HCT116 (cell line): ENCODE measurements at regions not wholly inside any gene's neighbourhood (a gene's known extent, or its start where the extent isn't known, plus 50 kb on each side); places are given as distances from the start of the nearest gene placed in this dataset.

Experiments used
- ATAC-seq: fragments of 200-7000 bp; cut with Tn5 transposase; 2 replicates; pipeline ENCODE4 v1.9.1; 2020; ENCODE audit warnings: mild to moderate bottlenecking, moderate library complexity
- BruUV-seq: library from RNA; stranded (reverse); fragments of 400-500 nt; replicated peaks from 2 replicates; lab custom pipeline; 2021; lab: Mats Ljungman, UMichigan
- CTCF ChIA-PET: fragments of 300-600 bp; sonication (Branson Sonifier 250); formaldehyde crosslinking; loops from one replicate; lab custom pipeline; 2021; ENCODE audit warnings: antibody characterized with exemption; lab: Charles Lee
- POLR2A ChIA-PET: fragments of 300-600, 350-600 bp; sonication (Branson Sonifier 250); formaldehyde crosslinking; loops from one replicate; lab custom pipeline; 2021; ENCODE audit warnings: antibody characterized with exemption; lab: Charles Lee
- RAD21 ChIA-PET, 2 experiments: fragments of 300-600 bp; sonication (Branson Sonifier 250); formaldehyde crosslinking; loops; one replicate each; lab custom pipeline; 2023; ENCODE audit warnings: low total read pairs in 2 of 2; ENCODE audit not compliant: uncharacterized antibody in 2 of 2, unreplicated experiment in 2 of 2, low non-redundant PET in 1 of 2; lab: Charles Lee
- DNase-seq: peaks from one replicate; pipeline ENCODE4 v3.0.0-alpha.2; 2010; ENCODE audit warnings: low read depth, low spot score
- H2AFZ ChIP-seq: fragments of 200-600 bp; shearing (Covaris generic), sonication (generic); 2 replicates; pipeline ENCODE4 v1.6.1; 2017; ENCODE audit warnings: low read depth, mixed run types, mixed read lengths, antibody characterized with exemption, low read length; ENCODE audit not compliant: poor library complexity, severe bottlenecking
- H3K27ac ChIP-seq: 2 replicates; pipeline ENCODE4 v1.5.1; 2012; ENCODE audit warnings: low read depth, low read length
- H3K27me3 ChIP-seq: fragments of 200-600 bp; sonication (generic); 2 replicates; pipeline ENCODE4 v1.6.1; 2016; ENCODE audit warnings: mixed run types, low read length, mixed read lengths; ENCODE audit not compliant: insufficient read depth
- H3K36me3 ChIP-seq, 2 experiments: fragments of 200-500 bp in 1 of 2; fragments of 200-600 bp in 1 of 2; sonication (Bioruptor generic) in 1 of 2; sonication (generic) in 1 of 2; 2 replicates each; pipeline versions ENCODE4 v1.5.1 to v1.6.1; 2014 to 2016; ENCODE audit warnings: low read length in 2 of 2, inconsistent platforms in 1 of 2, mixed read lengths in 1 of 2, mixed run types in 1 of 2; ENCODE audit not compliant: insufficient read depth in 2 of 2, control insufficient read depth in 1 of 2
- H3K4me1 ChIP-seq, 2 experiments: fragments of 200-600 bp in 1 of 2; sonication (generic) in 1 of 2; 2 replicates each; pipeline versions ENCODE4 v1.5.1 to v1.6.1; 2012 to 2017; ENCODE audit warnings: low read length in 2 of 2, inconsistent platforms in 1 of 2, mild to moderate bottlenecking in 1 of 2, mixed read lengths in 1 of 2, mixed run types in 1 of 2, moderate library complexity in 1 of 2; ENCODE audit not compliant: insufficient read depth in 2 of 2, control insufficient read depth in 1 of 2
- H3K4me2 ChIP-seq: fragments of 200-600 bp; sonication (generic); 2 replicates; pipeline ENCODE4 v1.6.1; 2017; ENCODE audit warnings: mixed run types, low read length, mixed read lengths
- H3K4me3 ChIP-seq, 2 experiments: fragments of 200-600 bp in 1 of 2; sonication (generic) in 1 of 2; replicated peaks in 1 of 2; 2 replicates each; pipeline ENCODE4 v1.5.1; 2011 to 2016; ENCODE audit warnings: low read length in 2 of 2, control low read depth in 1 of 2, low read depth in 1 of 2, mild to moderate bottlenecking in 1 of 2, mixed read lengths in 1 of 2, mixed run types in 1 of 2
- H3K79me2 ChIP-seq: fragments of 200-600 bp; sonication (generic); 2 replicates; pipeline ENCODE4 v1.6.1; 2017; ENCODE audit warnings: mild to moderate bottlenecking, mixed run types, low read length, moderate library complexity, mixed read lengths; ENCODE audit not compliant: insufficient read depth
- H3K9ac ChIP-seq: fragments of 200-600 bp; sonication (generic); 2 replicates; pipeline ENCODE4 v1.6.1; 2016; ENCODE audit warnings: low read length, mixed read lengths
- H3K9me2 ChIP-seq: fragments of 200-600 bp; sonication (generic), shearing (Covaris generic); 2 replicates; pipeline ENCODE4 v1.6.1; 2017; ENCODE audit warnings: mixed run types, mild to moderate bottlenecking, moderate library complexity; ENCODE audit not compliant: insufficient read depth
- H3K9me3 ChIP-seq, 2 experiments: fragments of 200-500 bp in 1 of 2; fragments of 200-600 bp in 1 of 2; sonication (Bioruptor generic) in 1 of 2; sonication (generic) in 1 of 2; 2 replicates each; pipeline ENCODE4 v1.6.1; 2014 to 2017; ENCODE audit warnings: low read length in 2 of 2, mixed read lengths in 2 of 2, inconsistent platforms in 1 of 2, low read depth in 1 of 2, mild to moderate bottlenecking in 1 of 2, mixed run types in 1 of 2, moderate library complexity in 1 of 2; ENCODE audit not compliant: control insufficient read depth in 1 of 2, insufficient read depth in 1 of 2
- H4K20me1 ChIP-seq: fragments of 200-600 bp; sonication (generic), shearing (Covaris generic); 2 replicates; pipeline ENCODE4 v1.6.1; 2017; ENCODE audit warnings: mixed run types, mild to moderate bottlenecking, moderate library complexity; ENCODE audit not compliant: insufficient read depth
- ATF3 ChIP-seq: IDR thresholded peaks from 2 replicates; pipeline ENCODE4 v1.6.1; 2012
- CBX3 ChIP-seq: IDR thresholded peaks from 2 replicates; pipeline ENCODE4 v1.6.1; 2012; ENCODE audit warnings: low read depth
- CEBPB ChIP-seq: IDR thresholded peaks from 2 replicates; pipeline ENCODE4 v1.6.1; 2012; ENCODE audit warnings: low read depth
- EGR1 ChIP-seq: IDR thresholded peaks from 2 replicates; pipeline ENCODE4 v1.6.1; 2012; ENCODE audit warnings: low read depth
- EZH2 ChIP-seq: fragments of 200-600 bp; sonication (generic); IDR thresholded peaks from 2 replicates; pipeline ENCODE4 v1.6.1; 2017; ENCODE audit warnings: antibody characterized with exemption, mixed run types
- EZH2phosphoT487 ChIP-seq: fragments of 200-600 bp; IDR thresholded peaks from 2 replicates; pipeline ENCODE4 v1.6.1; 2018; ENCODE audit warnings: antibody characterized with exemption, borderline replicate concordance
- FOSL1 ChIP-seq: IDR thresholded peaks from 2 replicates; pipeline ENCODE4 v1.6.1; 2012; ENCODE audit warnings: low read depth
- JUND ChIP-seq: IDR thresholded peaks from 2 replicates; pipeline ENCODE4 v1.6.1; 2012
- MAX ChIP-seq: IDR thresholded peaks from 2 replicates; pipeline ENCODE4 v1.6.1; 2012
- POLR2A ChIP-seq: IDR thresholded peaks from 2 replicates; pipeline ENCODE4 v1.7.0; 2011; ENCODE audit warnings: borderline replicate concordance; ENCODE audit not compliant: insufficient read depth, insufficient read length; ENCODE audit errors: extremely low read depth
- POLR2AphosphoS5 ChIP-seq: IDR thresholded peaks from 2 replicates; pipeline ENCODE4 v1.6.1; 2011; ENCODE audit warnings: mild to moderate bottlenecking, low read depth, low read length, moderate library complexity
- RAD21 ChIP-seq: IDR thresholded peaks from 2 replicates; pipeline ENCODE4 v1.6.1; 2012; ENCODE audit warnings: low read depth, mild to moderate bottlenecking
- REST ChIP-seq: IDR thresholded peaks from 2 replicates; pipeline ENCODE4 v1.6.1; 2012; ENCODE audit warnings: low read depth
- SIN3A ChIP-seq: IDR thresholded peaks from 2 replicates; pipeline ENCODE4 v1.6.1; 2012; ENCODE audit warnings: low read depth
- SP1 ChIP-seq: IDR thresholded peaks from 2 replicates; pipeline ENCODE4 v1.6.1; 2012; ENCODE audit warnings: low read depth
- SRF ChIP-seq: IDR thresholded peaks from 2 replicates; pipeline ENCODE4 v1.6.1; 2012; ENCODE audit warnings: low read depth
- TCF7L2 ChIP-seq: IDR thresholded peaks from 2 replicates; pipeline ENCODE4 v1.7.0; 2011; ENCODE audit warnings: borderline replicate concordance, inconsistent platforms; ENCODE audit not compliant: insufficient read depth, insufficient read length; ENCODE audit errors: extremely low read depth
- ZBTB33 ChIP-seq: IDR thresholded peaks from 2 replicates; pipeline ENCODE4 v1.6.1; 2011; ENCODE audit warnings: mild to moderate bottlenecking, low read length, moderate library complexity; ENCODE audit not compliant: insufficient replicate concordance; ENCODE audit errors: extremely low read depth
- ZNF274 ChIP-seq: fragments of 200-500 bp; sonication (Bioruptor generic); IDR thresholded peaks from 2 replicates; pipeline ENCODE4 v1.6.1; 2014; ENCODE audit warnings: mild to moderate bottlenecking, low read depth, low read length, inconsistent platforms
- intact Hi-C: fragments of 100-400 bp; cut with micrococcal nuclease; formaldehyde crosslinking; loops from 2 replicates; pipeline ENCODE4 v1.10.0; 2022

GRCh38 chr2:189382668-189383067, 58.6 kb upstream of the WDR75 start:
- POLR2A ChIA-PET: no interaction called here
- no peak for DNase-seq

More at GRCh38 chr2:189382668-189383067, 58.6 kb upstream of the WDR75 start:
- no peak for ATAC-seq
- no TSS peak for BruUV-seq
- peaks cover 5 to 19% of the 10 kb centered on the region in 2 experiments; a peak in 3 of 4 replicates for H3K4me1 ChIP-seq
- TF ChIP-seq EZH2phosphoT487: no peak
- no peak for TF ChIP-seq EZH2
- no peak for TF ChIP-seq SIN3A
- no peak for TF ChIP-seq POLR2A
- no peak for TF ChIP-seq FOSL1
- no peak for TF ChIP-seq POLR2AphosphoS5
- no peak for TF ChIP-seq TCF7L2
- no peak for TF ChIP-seq ZBTB33
- TF ChIP-seq SRF: no peak
- TF ChIP-seq ATF3: no peak
- TF ChIP-seq CBX3: no peak; the same call in 1 of the 2 replicates
- no peak for TF ChIP-seq REST
- TF ChIP-seq CEBPB: no peak
- TF ChIP-seq SP1: no peak
- TF ChIP-seq JUND: no peak
- TF ChIP-seq EGR1: no peak
- TF ChIP-seq ZNF274: no peak
- TF ChIP-seq RAD21: no peak
- TF ChIP-seq MAX: no peak
- H4K20me1 ChIP-seq: no peaks in the 10 kb centered on the region
- H3K27me3 ChIP-seq: no peaks in the 10 kb centered on the region
- H3K9me2 ChIP-seq: no peaks in the 10 kb centered on the region
- intact Hi-C loops: no loop called here
- H2AFZ ChIP-seq: no peak overlapping the region
- no peaks in the 10 kb centered on the region for H3K36me3 ChIP-seq
- H3K79me2 ChIP-seq: no peaks in the 10 kb centered on the region
- no peak overlapping the region for H3K4me2 ChIP-seq
- H3K9ac ChIP-seq: no peak overlapping the region
- RAD21 ChIA-PET: no interaction called here
- H3K4me3 ChIP-seq: no peak overlapping the region
- peaks cover 0 to 8% of the 10 kb centered on the region in 2 experiments; a peak in 1 of 4 replicates for H3K9me3 ChIP-seq
- CTCF ChIA-PET: no interaction called here
- H3K27ac ChIP-seq: no peak overlapping the region
